SK-N-SH (cell line): ENCODE measurements at regions not wholly inside any gene's neighbourhood (a gene's known extent, or its start where the extent isn't known, plus 50 kb on each side); places are given as distances from the start of the nearest gene placed in this dataset.

Experiments used
- EZH2phosphoT487 ChIP-seq: fragments of 200-600 bp; sonication (generic); IDR thresholded peaks from 2 replicates; pipeline ENCODE4 v1.6.1; 2017; ENCODE audit warnings: low read depth, mixed run types, mild to moderate bottlenecking, antibody characterized with exemption, moderate library complexity, borderline replicate concordance
- GABPA ChIP-seq: IDR thresholded peaks from 2 replicates; pipeline ENCODE4 v1.4.0; 2012; ENCODE audit warnings: low read depth, mild to moderate bottlenecking
- GATA2 ChIP-seq: sonication (generic); formaldehyde crosslinking; IDR thresholded peaks from 2 replicates; pipeline ENCODE4 v1.5.0; 2020; ENCODE audit warnings: mild to moderate bottlenecking, missing genetic modification reagents
- RFX5 ChIP-seq: IDR thresholded peaks from 2 replicates; pipeline ENCODE4 v1.6.1; 2012; ENCODE audit warnings: mild to moderate bottlenecking, improper control_type of control experiment, low read length
- RXRA ChIP-seq: IDR thresholded peaks from 2 replicates; pipeline ENCODE4 v1.4.0; 2012; ENCODE audit warnings: low read depth, mild to moderate bottlenecking, borderline replicate concordance
- TAF1 ChIP-seq: IDR thresholded peaks from 2 replicates; pipeline ENCODE4 v1.6.1; 2012; ENCODE audit warnings: low read depth, mild to moderate bottlenecking, low read length, moderate library complexity, borderline replicate concordance
- YY1 ChIP-seq: IDR thresholded peaks from 2 replicates; pipeline ENCODE4 v1.4.0; 2012; ENCODE audit warnings: low read depth, mild to moderate bottlenecking
- TF ChIP-seq, protein P1 (sequence below): fragments of 200-600 bp; sonication (generic); IDR thresholded peaks from 2 replicates; pipeline ENCODE4 v1.6.1; 2017; ENCODE audit warnings: antibody characterized with exemption, mild to moderate bottlenecking, moderate library complexity
- TF ChIP-seq, protein P2 (sequence below): IDR thresholded peaks from 2 replicates; pipeline ENCODE4 v1.4.0; 2012; ENCODE audit warnings: low read depth
- TF ChIP-seq, protein P3 (sequence below): fragments of 150-350 bp; IDR thresholded peaks from 2 replicates; pipeline ENCODE4 v1.6.1; 2017; ENCODE audit warnings: antibody characterized with exemption, low read length, low read depth, borderline replicate concordance
- TF ChIP-seq, protein P4 (sequence below): IDR thresholded peaks from 2 replicates; pipeline ENCODE4 v1.6.1; 2012; ENCODE audit warnings: mild to moderate bottlenecking, low read depth, low read length, moderate library complexity
- TF ChIP-seq, protein P5 (sequence below): IDR thresholded peaks from 2 replicates; pipeline ENCODE4; 2012

- TF ChIP-seq, protein P1, sequence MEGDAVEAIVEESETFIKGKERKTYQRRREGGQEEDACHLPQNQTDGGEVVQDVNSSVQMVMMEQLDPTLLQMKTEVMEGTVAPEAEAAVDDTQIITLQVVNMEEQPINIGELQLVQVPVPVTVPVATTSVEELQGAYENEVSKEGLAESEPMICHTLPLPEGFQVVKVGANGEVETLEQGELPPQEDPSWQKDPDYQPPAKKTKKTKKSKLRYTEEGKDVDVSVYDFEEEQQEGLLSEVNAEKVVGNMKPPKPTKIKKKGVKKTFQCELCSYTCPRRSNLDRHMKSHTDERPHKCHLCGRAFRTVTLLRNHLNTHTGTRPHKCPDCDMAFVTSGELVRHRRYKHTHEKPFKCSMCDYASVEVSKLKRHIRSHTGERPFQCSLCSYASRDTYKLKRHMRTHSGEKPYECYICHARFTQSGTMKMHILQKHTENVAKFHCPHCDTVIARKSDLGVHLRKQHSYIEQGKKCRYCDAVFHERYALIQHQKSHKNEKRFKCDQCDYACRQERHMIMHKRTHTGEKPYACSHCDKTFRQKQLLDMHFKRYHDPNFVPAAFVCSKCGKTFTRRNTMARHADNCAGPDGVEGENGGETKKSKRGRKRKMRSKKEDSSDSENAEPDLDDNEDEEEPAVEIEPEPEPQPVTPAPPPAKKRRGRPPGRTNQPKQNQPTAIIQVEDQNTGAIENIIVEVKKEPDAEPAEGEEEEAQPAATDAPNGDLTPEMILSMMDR: peak; percentile 29; the same call in 1 of the 2 replicates
- TF ChIP-seq, protein P2, sequence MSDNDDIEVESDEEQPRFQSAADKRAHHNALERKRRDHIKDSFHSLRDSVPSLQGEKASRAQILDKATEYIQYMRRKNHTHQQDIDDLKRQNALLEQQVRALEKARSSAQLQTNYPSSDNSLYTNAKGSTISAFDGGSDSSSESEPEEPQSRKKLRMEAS: no peak
- TF ChIP-seq YY1: no peak
- no peak for TF ChIP-seq RFX5
- TF ChIP-seq TAF1: no peak
- TF ChIP-seq GABPA: no peak
- TF ChIP-seq, protein P3, sequence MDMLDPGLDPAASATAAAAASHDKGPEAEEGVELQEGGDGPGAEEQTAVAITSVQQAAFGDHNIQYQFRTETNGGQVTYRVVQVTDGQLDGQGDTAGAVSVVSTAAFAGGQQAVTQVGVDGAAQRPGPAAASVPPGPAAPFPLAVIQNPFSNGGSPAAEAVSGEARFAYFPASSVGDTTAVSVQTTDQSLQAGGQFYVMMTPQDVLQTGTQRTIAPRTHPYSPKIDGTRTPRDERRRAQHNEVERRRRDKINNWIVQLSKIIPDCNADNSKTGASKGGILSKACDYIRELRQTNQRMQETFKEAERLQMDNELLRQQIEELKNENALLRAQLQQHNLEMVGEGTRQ: no peak
- no peak for TF ChIP-seq RXRA
- TF ChIP-seq, protein P4, sequence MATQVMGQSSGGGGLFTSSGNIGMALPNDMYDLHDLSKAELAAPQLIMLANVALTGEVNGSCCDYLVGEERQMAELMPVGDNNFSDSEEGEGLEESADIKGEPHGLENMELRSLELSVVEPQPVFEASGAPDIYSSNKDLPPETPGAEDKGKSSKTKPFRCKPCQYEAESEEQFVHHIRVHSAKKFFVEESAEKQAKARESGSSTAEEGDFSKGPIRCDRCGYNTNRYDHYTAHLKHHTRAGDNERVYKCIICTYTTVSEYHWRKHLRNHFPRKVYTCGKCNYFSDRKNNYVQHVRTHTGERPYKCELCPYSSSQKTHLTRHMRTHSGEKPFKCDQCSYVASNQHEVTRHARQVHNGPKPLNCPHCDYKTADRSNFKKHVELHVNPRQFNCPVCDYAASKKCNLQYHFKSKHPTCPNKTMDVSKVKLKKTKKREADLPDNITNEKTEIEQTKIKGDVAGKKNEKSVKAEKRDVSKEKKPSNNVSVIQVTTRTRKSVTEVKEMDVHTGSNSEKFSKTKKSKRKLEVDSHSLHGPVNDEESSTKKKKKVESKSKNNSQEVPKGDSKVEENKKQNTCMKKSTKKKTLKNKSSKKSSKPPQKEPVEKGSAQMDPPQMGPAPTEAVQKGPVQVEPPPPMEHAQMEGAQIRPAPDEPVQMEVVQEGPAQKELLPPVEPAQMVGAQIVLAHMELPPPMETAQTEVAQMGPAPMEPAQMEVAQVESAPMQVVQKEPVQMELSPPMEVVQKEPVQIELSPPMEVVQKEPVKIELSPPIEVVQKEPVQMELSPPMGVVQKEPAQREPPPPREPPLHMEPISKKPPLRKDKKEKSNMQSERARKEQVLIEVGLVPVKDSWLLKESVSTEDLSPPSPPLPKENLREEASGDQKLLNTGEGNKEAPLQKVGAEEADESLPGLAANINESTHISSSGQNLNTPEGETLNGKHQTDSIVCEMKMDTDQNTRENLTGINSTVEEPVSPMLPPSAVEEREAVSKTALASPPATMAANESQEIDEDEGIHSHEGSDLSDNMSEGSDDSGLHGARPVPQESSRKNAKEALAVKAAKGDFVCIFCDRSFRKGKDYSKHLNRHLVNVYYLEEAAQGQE: no peak
- no peak for TF ChIP-seq EZH2phosphoT487
- no peak for TF ChIP-seq GATA2 (CRISPR knock-in tag)
- TF ChIP-seq, protein P5, sequence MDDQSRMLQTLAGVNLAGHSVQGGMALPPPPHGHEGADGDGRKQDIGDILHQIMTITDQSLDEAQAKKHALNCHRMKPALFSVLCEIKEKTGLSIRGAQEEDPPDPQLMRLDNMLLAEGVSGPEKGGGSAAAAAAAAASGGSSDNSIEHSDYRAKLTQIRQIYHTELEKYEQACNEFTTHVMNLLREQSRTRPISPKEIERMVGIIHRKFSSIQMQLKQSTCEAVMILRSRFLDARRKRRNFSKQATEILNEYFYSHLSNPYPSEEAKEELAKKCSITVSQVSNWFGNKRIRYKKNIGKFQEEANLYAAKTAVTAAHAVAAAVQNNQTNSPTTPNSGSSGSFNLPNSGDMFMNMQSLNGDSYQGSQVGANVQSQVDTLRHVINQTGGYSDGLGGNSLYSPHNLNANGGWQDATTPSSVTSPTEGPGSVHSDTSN: no peak
Measured at GRCh38 chr3:27914199-27914598, 192.1 kb upstream of the EOMES start.
